ENCODE measurements at regions not wholly inside any gene's neighbourhood (a gene's known extent, or its start where the extent isn't known, plus 50 kb on each side); places are given as distances from the start of the nearest gene placed in this dataset.
"Not testable (repeated sequence)": the region's sequence is repeated elsewhere in the genome, so short reads cannot be mapped to it uniquely, and the experiment has no call there.

DNA sequence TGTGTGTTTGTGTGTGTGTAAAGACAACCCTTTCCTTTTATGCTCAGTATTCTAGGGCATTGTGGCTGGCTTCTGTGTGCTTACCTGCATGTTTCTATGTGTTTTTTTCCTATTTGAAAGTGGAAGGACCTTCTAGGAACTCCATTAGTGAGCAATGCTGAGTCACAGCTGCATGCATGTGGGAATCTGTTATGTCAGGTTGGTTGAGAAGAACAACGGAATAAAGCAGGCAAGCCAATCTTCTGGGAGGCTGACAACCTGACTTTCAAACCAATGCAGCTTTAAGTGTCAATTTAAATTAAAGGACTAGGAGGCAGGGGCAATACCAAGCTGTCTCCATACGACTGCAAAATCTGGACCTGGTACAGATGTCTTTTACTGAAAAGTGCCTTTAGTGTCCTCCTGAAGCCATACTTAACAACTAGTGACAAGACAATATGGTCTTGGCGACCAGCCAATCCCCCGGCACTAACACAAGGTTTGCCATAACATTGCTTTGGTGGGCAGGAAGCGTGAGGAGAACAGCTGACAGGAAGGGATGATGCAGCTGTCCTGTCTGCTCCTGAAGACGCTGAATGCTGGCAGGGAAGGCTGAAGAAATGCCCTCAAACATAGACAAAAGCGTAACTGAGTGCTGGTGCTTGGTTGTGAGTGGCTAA, 514.7 kb upstream of the CDH7 start:
- Histone ChIP-seq H3K27ac (ENCODE audit: low read length) (no peak overlapping the region), H3K27me3 (ENCODE audit: low read depth, low read length) (no peaks in the 10 kb centered on the region), H3K9me3 (ENCODE audit: control insufficient read depth in 1 of 2, low read length in 2 of 2) (no peaks in the 10 kb centered on the region), H3K4me3 (ENCODE audit: low read depth in 1 of 2, low read length in 2 of 2) (no peak overlapping the region), H3K4me1 (ENCODE audit: control insufficient read depth in 1 of 2, insufficient read depth in 2 of 2, low read length in 2 of 2) (no peaks in the 10 kb centered on the region), H3K36me3 (ENCODE audit: control insufficient read depth in 1 of 2, insufficient read depth in 2 of 2, low read length in 2 of 2) (no peaks in the 10 kb centered on the region)

DNA sequence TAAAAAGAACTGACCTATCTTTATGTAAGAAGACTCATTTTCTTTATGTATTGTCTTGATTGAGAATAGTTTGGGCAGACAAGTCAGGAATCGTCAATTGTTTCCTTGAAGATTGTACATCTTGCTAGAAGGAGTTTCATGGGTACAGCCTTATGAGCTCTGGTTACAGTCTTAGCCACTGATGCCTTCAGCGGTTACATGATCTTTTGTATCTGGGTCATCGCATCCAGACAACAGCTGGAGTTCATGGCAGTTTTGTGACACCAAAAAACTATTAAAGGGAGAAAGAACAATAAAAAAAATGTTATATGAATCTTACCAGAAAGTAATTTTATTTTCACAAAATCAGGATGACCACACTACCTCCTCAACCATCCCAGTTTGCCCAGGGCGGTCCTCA, 520.5 kb upstream of the CDH7 start:
- H3K4me1 ChIP-seq (ENCODE audit: control insufficient read depth in 1 of 2, insufficient read depth in 2 of 2, low read length in 2 of 2), result no peaks in the 10 kb centered on the region
- H3K4me3 ChIP-seq (ENCODE audit: low read depth in 1 of 2, low read length in 2 of 2), result no peak overlapping the region
- no peaks in the 10 kb centered on the region for H3K9me3 ChIP-seq (ENCODE audit: control insufficient read depth in 1 of 2, low read length in 2 of 2)
- H3K27me3 ChIP-seq (ENCODE audit: low read depth, low read length), result no peaks in the 10 kb centered on the region
- no peak overlapping the region for H3K27ac ChIP-seq (ENCODE audit: low read length)
- no peaks in the 10 kb centered on the region for H3K36me3 ChIP-seq (ENCODE audit: control insufficient read depth in 1 of 2, insufficient read depth in 2 of 2, low read length in 2 of 2)

DNA sequence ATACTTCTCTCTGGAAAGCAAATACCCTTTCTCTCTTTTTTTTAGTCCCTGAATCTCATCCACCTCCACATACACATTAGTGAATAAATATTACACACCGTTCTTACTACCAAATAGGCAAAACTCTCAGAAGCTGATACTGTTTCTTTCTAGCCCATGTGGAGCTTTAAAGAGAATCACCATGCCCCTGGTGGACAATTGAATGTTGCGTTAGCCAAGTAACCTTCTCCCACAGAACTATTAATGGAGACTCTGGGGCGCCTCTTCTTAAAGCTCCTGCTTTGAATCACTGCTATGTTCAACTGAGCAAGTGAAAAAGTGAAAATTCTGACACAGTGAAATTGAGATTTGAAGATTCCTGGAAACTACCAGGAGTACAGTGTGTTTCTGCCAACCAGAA, 522.8 kb upstream of the CDH7 start:
- Histone ChIP-seq H3K4me3 (ENCODE audit: low read depth in 1 of 2, low read length in 2 of 2) (no peak overlapping the region), H3K9me3 (ENCODE audit: control insufficient read depth in 1 of 2, low read length in 2 of 2) (no peaks in the 10 kb centered on the region), H3K27ac (ENCODE audit: low read length) (no peak overlapping the region), H3K27me3 (ENCODE audit: low read depth, low read length) (no peaks in the 10 kb centered on the region), H3K36me3 (ENCODE audit: control insufficient read depth in 1 of 2, insufficient read depth in 2 of 2, low read length in 2 of 2) (no peaks in the 10 kb centered on the region), H3K4me1 (ENCODE audit: control insufficient read depth in 1 of 2, insufficient read depth in 2 of 2, low read length in 2 of 2) (no peaks in the 10 kb centered on the region)

DNA sequence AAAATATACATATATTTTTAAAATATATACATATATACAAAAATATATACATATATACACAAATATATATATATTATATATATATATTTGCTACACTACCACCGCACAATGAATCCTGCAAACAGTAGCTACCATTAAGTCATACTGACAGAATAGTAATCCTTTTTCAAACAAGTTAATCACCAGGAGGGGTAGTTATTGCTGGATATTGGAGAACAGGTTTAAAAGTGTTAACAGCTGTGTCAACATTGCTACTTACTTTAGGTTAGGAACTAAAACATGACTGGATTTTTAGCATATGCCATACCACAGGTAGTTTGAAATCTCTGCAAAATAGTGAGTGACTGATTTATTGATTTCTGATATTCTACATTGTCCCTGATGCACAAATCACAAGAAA, 529.1 kb upstream of the CDH7 start:
- no peaks in the 10 kb centered on the region for H3K36me3 ChIP-seq (ENCODE audit: control insufficient read depth in 1 of 2, insufficient read depth in 2 of 2, low read length in 2 of 2)
- no peaks in the 10 kb centered on the region for H3K4me1 ChIP-seq (ENCODE audit: control insufficient read depth in 1 of 2, insufficient read depth in 2 of 2, low read length in 2 of 2)
- H3K9me3 ChIP-seq (ENCODE audit: control insufficient read depth in 1 of 2, low read length in 2 of 2), result no peaks in the 10 kb centered on the region
- H3K27ac ChIP-seq (ENCODE audit: low read length), result no peak overlapping the region
- no peaks in the 10 kb centered on the region for H3K27me3 ChIP-seq (ENCODE audit: low read depth, low read length)
- no peak overlapping the region for H3K4me3 ChIP-seq (ENCODE audit: low read depth in 1 of 2, low read length in 2 of 2)

DNA sequence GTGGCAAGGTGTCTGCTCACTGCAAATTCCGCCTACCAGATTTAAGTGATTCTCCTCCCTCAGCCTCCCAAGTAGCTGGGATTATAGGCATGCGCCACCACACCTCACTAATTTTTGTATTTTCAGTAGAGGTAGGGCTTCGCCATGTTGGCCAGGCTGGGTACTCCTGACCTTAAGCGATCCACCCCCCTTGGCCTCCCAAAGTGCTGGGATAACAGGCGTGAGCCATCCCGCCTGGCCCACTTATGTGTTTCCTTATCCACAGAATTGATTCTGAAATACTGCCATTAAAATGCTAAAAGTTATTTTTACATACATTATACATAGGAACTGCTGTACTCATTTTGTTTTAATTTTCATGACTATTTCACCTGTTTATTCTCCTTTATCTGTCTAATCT, 529.7 kb upstream of the CDH7 start:
- Histone ChIP-seq H3K27ac (ENCODE audit: low read length) (no peak overlapping the region), H3K4me1 (ENCODE audit: control insufficient read depth in 1 of 2, insufficient read depth in 2 of 2, low read length in 2 of 2) (no peaks in the 10 kb centered on the region), H3K36me3 (ENCODE audit: control insufficient read depth in 1 of 2, insufficient read depth in 2 of 2, low read length in 2 of 2) (no peaks in the 10 kb centered on the region), H3K9me3 (ENCODE audit: control insufficient read depth in 1 of 2, low read length in 2 of 2) (no peaks in the 10 kb centered on the region), H3K4me3 (ENCODE audit: low read depth in 1 of 2, low read length in 2 of 2) (no peak overlapping the region), H3K27me3 (ENCODE audit: low read depth, low read length) (no peaks in the 10 kb centered on the region)

DNA sequence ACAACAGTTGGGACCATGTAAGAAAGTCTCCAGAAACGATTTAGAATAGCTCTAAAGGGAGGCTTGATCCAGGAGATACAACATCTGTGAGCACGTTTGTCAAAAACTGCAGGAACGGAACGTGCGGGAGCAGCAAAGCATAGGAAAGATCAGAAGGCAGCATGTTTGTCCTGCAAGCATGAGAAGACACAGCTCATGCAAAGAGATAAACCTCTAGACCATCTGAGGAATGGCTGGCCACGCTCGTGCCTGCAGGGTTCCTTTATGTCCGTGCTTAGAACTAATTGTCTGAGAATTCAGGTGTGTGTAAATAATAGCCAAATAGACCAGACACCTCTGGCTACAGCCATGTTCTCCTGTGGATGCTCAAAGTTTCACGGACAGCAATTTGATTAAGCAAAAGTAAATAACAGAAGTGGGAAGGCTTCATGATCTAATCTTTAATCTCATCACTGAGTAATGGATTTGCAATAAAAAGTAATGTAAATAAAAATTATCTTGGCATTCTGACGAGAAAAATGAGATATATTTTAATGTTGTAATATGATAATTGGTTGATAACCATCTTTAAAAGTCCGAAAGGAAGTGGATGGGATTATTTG, 534.8 kb upstream of the CDH7 start:
- Histone ChIP-seq H3K4me1 (ENCODE audit: control insufficient read depth in 1 of 2, insufficient read depth in 2 of 2, low read length in 2 of 2) (no peaks in the 10 kb centered on the region), H3K9me3 (ENCODE audit: control insufficient read depth in 1 of 2, low read length in 2 of 2) (no peaks in the 10 kb centered on the region), H3K27ac (ENCODE audit: low read length) (no peak overlapping the region), H3K27me3 (ENCODE audit: low read depth, low read length) (no peaks in the 10 kb centered on the region), H3K36me3 (ENCODE audit: control insufficient read depth in 1 of 2, insufficient read depth in 2 of 2, low read length in 2 of 2) (no peaks in the 10 kb centered on the region), H3K4me3 (ENCODE audit: low read depth in 1 of 2, low read length in 2 of 2) (no peak overlapping the region)

DNA sequence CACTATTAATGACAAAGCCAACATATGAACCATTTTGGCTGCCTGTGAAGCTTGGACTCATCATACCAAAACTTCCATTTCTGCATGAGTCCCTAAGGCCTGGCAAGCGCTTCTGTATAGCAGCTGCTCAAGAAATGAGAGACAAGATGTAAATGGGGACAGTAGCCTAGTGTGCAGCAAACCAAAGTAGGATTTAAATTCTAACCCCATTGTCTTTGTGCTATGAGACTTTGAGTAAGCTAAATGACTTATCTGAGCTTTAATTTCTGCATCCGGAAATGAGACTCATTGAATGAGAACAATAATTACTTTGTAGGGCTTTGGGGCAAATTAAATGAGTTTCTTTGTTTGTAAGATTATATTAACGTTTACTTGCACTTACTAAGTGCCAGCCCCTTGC, 536.4 kb upstream of the CDH7 start:
- Histone ChIP-seq H3K4me1 (ENCODE audit: control insufficient read depth in 1 of 2, insufficient read depth in 2 of 2, low read length in 2 of 2) (no peaks in the 10 kb centered on the region), H3K4me3 (ENCODE audit: low read depth in 1 of 2, low read length in 2 of 2) (no peak overlapping the region), H3K27ac (ENCODE audit: low read length) (no peak overlapping the region), H3K9me3 (ENCODE audit: control insufficient read depth in 1 of 2, low read length in 2 of 2) (no peaks in the 10 kb centered on the region), H3K36me3 (ENCODE audit: control insufficient read depth in 1 of 2, insufficient read depth in 2 of 2, low read length in 2 of 2) (no peaks in the 10 kb centered on the region), H3K27me3 (ENCODE audit: low read depth, low read length) (no peaks in the 10 kb centered on the region)

DNA sequence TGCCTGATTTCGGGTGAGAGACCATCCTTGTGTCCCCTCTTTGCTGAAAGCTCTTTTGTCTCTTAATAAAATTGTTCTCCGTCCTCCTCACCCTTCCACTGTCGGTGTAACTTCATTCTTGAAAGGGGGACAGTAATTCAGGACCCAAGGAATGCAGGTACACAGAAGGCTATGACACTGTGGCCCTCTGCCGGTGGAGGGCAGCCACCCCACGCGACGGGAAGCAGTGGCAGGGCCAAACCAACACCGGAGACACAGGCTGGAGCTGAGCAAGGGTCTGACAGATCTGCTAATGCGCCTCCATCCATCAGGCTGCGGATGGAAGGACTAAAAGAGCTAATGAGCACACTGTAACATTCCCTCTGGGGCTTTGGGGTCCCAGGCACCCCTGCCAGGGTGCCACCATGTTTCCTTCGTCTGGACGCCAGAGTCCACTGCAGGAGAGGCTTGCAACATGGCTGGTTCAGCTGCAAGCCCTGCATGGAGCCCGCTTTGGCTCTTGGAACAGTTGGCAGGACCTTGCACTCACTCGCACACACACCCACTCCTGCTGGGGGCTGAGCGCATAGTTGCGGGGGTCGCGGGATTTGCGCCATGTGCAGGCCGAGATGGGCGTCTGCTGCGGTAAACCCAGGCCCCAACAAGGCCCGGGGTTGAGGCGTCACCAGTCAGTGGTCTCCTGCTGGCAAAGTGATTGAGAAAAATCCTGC, 544.1 kb upstream of the CDH7 start:
- Histone ChIP-seq H3K4me1 (ENCODE audit: control insufficient read depth in 1 of 2, insufficient read depth in 2 of 2, low read length in 2 of 2) (no peaks in the 10 kb centered on the region), H3K27ac (ENCODE audit: low read length) (no peak overlapping the region), H3K9me3 (ENCODE audit: control insufficient read depth in 1 of 2, low read length in 2 of 2) (no peaks in the 10 kb centered on the region), H3K36me3 (ENCODE audit: control insufficient read depth in 1 of 2, insufficient read depth in 2 of 2, low read length in 2 of 2) (no peaks in the 10 kb centered on the region), H3K27me3 (ENCODE audit: low read depth, low read length) (no peaks in the 10 kb centered on the region), H3K4me3 (ENCODE audit: low read depth in 1 of 2, low read length in 2 of 2) (no peak overlapping the region)

DNA sequence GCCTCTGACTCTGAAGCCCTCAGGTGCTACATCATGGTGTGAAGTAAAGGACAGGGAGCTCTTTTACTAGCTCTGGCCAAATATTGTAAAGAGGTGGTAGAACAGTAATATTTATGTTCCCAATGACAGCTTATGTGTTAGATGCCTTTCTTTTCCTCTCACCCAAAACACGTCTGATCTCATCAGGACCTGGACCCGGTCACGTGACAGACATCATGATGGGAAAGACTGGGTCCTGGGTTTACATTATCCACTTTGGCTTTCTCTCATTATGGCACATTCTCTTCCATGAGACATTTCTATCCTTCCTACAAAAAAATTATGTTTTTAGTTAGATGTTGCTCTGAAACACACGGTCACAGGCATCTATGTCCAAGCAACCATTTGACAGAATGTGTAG, 548.7 kb upstream of the CDH7 start:
- no peak overlapping the region for H3K4me3 ChIP-seq (ENCODE audit: low read depth in 1 of 2, low read length in 2 of 2)
- no peaks in the 10 kb centered on the region for H3K4me1 ChIP-seq (ENCODE audit: control insufficient read depth in 1 of 2, insufficient read depth in 2 of 2, low read length in 2 of 2)
- no peaks in the 10 kb centered on the region for H3K36me3 ChIP-seq (ENCODE audit: control insufficient read depth in 1 of 2, insufficient read depth in 2 of 2, low read length in 2 of 2)
- H3K27ac ChIP-seq (ENCODE audit: low read length), result no peak overlapping the region
- no peaks in the 10 kb centered on the region for H3K27me3 ChIP-seq (ENCODE audit: low read depth, low read length)
- H3K9me3 ChIP-seq (ENCODE audit: control insufficient read depth in 1 of 2, low read length in 2 of 2), result no peaks in the 10 kb centered on the region

DNA sequence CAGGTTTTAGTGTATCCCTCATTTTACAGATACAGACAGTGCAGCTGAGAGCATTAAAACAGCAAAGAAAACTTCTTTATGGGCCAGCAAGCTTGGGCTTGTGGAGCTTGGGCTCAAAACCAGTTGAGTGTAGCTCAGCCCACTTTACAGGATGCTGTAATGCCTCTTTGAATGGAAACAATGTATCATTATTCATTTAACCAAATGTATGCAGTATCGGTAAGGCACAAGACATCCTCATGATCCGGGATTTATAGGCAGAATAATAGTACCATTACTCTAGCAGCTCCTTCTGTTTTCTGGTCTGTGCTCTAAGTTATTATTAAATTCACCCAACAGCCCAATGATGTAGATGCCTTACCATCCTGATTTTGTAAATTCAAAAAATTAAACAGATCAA, 575.1 kb upstream of the CDH7 start:
- Histone ChIP-seq H3K36me3 (ENCODE audit: control insufficient read depth in 1 of 2, insufficient read depth in 2 of 2, low read length in 2 of 2) (no peaks in the 10 kb centered on the region), H3K27me3 (ENCODE audit: low read depth, low read length) (no peaks in the 10 kb centered on the region), H3K4me3 (ENCODE audit: low read depth in 1 of 2, low read length in 2 of 2) (no peak overlapping the region), H3K4me1 (ENCODE audit: control insufficient read depth in 1 of 2, insufficient read depth in 2 of 2, low read length in 2 of 2) (no peaks in the 10 kb centered on the region), H3K9me3 (ENCODE audit: control insufficient read depth in 1 of 2, low read length in 2 of 2) (peaks cover 0 to 9% of the 10 kb centered on the region in 2 donors), H3K27ac (ENCODE audit: low read length) (no peak overlapping the region)

DNA sequence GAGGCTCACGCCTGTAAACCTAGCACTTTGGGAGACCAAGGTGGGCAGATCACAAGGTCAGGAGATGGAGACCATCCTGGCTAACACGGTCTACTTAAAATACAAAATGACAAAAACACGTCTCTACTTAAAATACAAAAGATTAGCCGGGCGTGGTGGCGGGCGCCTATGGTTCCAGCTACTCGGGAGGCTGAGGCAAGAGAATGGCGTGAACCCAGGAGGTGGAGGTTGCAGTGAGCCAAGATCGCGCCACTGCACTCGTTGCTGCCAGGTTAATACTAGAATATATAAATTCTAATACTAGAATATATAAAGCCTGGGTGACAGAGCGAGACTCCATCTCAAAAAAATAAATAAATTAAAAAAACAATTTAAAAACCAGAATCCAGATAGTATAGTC, 588.7 kb upstream of the CDH7 start:
- H3K9me3 ChIP-seq (ENCODE audit: control insufficient read depth in 1 of 2, low read length in 2 of 2); H3K27me3 ChIP-seq (ENCODE audit: low read depth, low read length); H3K4me3 ChIP-seq (ENCODE audit: low read depth in 1 of 2, low read length in 2 of 2); H3K36me3 ChIP-seq (ENCODE audit: control insufficient read depth in 1 of 2, insufficient read depth in 2 of 2, low read length in 2 of 2); H3K4me1 ChIP-seq (ENCODE audit: control insufficient read depth in 1 of 2, insufficient read depth in 2 of 2, low read length in 2 of 2); H3K27ac ChIP-seq (ENCODE audit: low read length): not testable (repeated sequence)

Data from muscle layer of duodenum (tissue), 2 donors.